Osteoblast (primary cell): ENCODE measurements at regions not wholly inside any gene's neighbourhood (a gene's known extent, or its start where the extent isn't known, plus 50 kb on each side); places are given as distances from the start of the nearest gene placed in this dataset.

Experiments used
- DNase-seq: peaks from one replicate; pipeline ENCODE4 v3.0.0; 2011; ENCODE audit warnings: low spot score, mixed read lengths; ENCODE audit not compliant: insufficient read length; ENCODE audit errors: missing footprints
- H2AFZ ChIP-seq: 2 replicates; pipeline ENCODE4 v1.6.0; 2011; ENCODE audit warnings: mild to moderate bottlenecking, low read length
- H3K27ac ChIP-seq: 2 replicates; pipeline ENCODE4 v1.5.1; 2011; ENCODE audit warnings: mild to moderate bottlenecking, low read depth, low read length, moderate library complexity
- H3K27me3 ChIP-seq: 2 replicates; pipeline ENCODE4 v1.6.0; 2012; ENCODE audit warnings: mild to moderate bottlenecking, control low read depth, inconsistent platforms, low read length, moderate library complexity; ENCODE audit not compliant: insufficient read depth
- H3K36me3 ChIP-seq: 2 replicates; pipeline ENCODE4 v1.5.1; 2011; ENCODE audit warnings: mild to moderate bottlenecking, low read length, control low read depth, moderate library complexity; ENCODE audit not compliant: insufficient read depth
- H3K4me1 ChIP-seq: 2 replicates; pipeline ENCODE4 v1.5.1; 2011; ENCODE audit warnings: mild to moderate bottlenecking, low read length, control low read depth, moderate library complexity; ENCODE audit not compliant: insufficient read depth
- H3K4me2 ChIP-seq: 2 replicates; pipeline ENCODE4 v1.6.0; 2011; ENCODE audit warnings: mild to moderate bottlenecking, low read length; ENCODE audit not compliant: insufficient read depth
- H3K4me3 ChIP-seq: fragments of 200-600 bp; sonication (generic); 3 replicates; pipeline ENCODE4 v1.5.1; 2012; ENCODE audit warnings: mild to moderate bottlenecking, low read length, inconsistent platforms; ENCODE audit not compliant: insufficient read depth
- H3K79me2 ChIP-seq: 2 replicates; pipeline ENCODE4 v1.6.0; 2012; ENCODE audit warnings: mild to moderate bottlenecking, low read length, control low read depth, inconsistent platforms; ENCODE audit not compliant: insufficient read depth
- H3K9me3 ChIP-seq: 2 replicates; pipeline ENCODE4 v1.5.1; 2011; ENCODE audit warnings: low read depth, low read length, control low read depth
- H4K20me1 ChIP-seq: 2 replicates; pipeline ENCODE4 v1.6.0; 2012; ENCODE audit warnings: mild to moderate bottlenecking, low read length, control low read depth; ENCODE audit not compliant: insufficient read depth
- CTCF ChIP-seq: IDR thresholded peaks from 2 replicates; pipeline ENCODE4 v1.5.1; 2011; ENCODE audit warnings: mild to moderate bottlenecking, low read depth, low read length, moderate library complexity; ENCODE audit errors: extremely low read depth

DNA sequence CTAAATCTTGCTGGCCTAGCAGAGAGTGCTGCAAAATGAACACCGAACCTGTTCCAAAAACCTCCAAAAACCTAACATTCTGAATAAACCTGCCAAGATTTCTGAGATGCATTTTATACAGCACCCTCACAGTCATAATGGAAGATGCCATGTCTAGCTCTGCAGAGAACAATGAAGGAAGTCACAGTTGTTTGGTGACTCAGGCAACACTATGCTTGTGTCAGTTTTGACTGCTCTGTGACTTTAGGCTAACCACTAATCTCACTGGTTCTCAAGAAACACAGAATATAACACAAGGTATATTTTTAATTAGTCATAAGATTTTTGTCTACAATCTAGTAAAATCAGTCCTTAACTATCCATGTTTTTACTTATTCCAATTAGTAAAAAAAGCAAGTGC is 606.6 kb downstream of the TBL1XR1 start:
- H3K4me2 ChIP-seq = no peak overlapping the region
- no peak overlapping the region for H2AFZ ChIP-seq
- DNase-seq = no peak
- no peaks in the 10 kb centered on the region for H3K9me3 ChIP-seq
- no peaks in the 10 kb centered on the region for H3K27me3 ChIP-seq
- H3K79me2 ChIP-seq = no peaks in the 10 kb centered on the region
- no peak for TF ChIP-seq CTCF
- no peak overlapping the region for H3K27ac ChIP-seq
- no peak overlapping the region for H3K4me3 ChIP-seq
- no peaks in the 10 kb centered on the region for H4K20me1 ChIP-seq
- no peaks in the 10 kb centered on the region for H3K36me3 ChIP-seq
- H3K4me1 ChIP-seq = no peaks in the 10 kb centered on the region

DNA sequence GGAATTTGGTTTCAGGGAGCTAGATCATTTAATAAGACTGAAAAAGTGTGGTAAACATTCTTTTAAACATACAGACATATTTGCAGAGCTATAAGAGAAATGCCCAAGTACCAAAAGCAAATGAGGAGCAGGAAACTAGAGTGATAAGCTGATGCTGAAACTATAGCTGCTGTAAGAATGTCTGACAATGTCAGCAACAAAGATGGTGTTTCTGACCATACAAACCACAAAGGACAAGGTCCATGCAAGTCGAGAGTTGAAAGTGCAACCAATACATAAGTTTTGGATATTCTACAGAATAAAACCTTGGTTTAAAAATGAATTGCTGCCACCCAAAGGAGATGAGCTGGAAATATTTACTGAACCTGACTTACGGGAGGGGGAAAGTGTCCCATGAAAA is 610.2 kb downstream of the TBL1XR1 start:
- H3K9me3 ChIP-seq = no peaks in the 10 kb centered on the region

DNA sequence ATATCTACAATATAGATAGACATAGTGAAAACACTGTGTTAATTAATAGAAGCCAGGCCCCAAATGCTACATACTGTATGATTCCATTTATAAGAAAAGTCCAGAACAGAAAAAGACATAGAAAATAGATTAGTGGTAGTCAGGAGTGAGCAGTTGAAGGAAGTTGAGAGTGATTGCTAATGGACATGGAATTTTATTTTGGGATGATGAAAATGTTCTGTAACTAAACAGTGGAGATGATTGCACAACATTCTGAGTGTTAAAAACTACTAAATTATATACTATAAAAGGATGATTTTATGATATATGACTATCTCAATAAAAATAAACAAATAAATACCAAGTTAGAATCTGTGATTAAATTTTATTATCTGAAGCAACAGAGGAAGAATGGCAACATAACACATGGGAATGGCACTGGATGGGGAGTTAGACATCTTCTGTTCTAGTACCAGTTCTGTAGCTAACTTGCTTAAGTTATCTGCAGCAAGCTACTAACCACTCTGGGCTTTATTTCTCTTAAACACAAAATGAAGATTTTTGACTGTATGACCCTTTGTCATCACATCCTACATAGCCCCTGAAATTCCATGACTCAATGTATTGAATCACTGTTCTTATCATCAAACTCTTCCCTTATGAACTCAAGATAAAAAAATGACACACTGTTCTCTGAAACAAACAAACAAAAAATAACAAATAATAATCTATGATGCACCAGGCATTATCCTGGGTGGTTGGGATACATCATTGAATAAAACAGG is 612.7 kb downstream of the TBL1XR1 start:
- H3K4me1 ChIP-seq = peaks cover 7% of the 10 kb centered on the region
- TF ChIP-seq CTCF = no peak
- no peaks in the 10 kb centered on the region for H4K20me1 ChIP-seq
- DNase-seq = no peak
- no peak overlapping the region for H3K4me2 ChIP-seq
- H3K27ac ChIP-seq = no peak overlapping the region
- no peaks in the 10 kb centered on the region for H3K9me3 ChIP-seq
- no peak overlapping the region for H2AFZ ChIP-seq
- no peaks in the 10 kb centered on the region for H3K79me2 ChIP-seq
- no peaks in the 10 kb centered on the region for H3K27me3 ChIP-seq
- no peak overlapping the region for H3K4me3 ChIP-seq
- H3K36me3 ChIP-seq = no peaks in the 10 kb centered on the region

More for the DNA sequence above, 610.2 kb downstream of the TBL1XR1 start:
- H3K36me3 ChIP-seq = no peaks in the 10 kb centered on the region
- no peaks in the 10 kb centered on the region for H3K79me2 ChIP-seq
- no peak for DNase-seq
- peaks cover 7% of the 10 kb centered on the region for H3K4me1 ChIP-seq
- no peaks in the 10 kb centered on the region for H3K27me3 ChIP-seq
- H3K27ac ChIP-seq = no peak overlapping the region
- TF ChIP-seq CTCF = no peak
- no peaks in the 10 kb centered on the region for H4K20me1 ChIP-seq
- H2AFZ ChIP-seq = no peak overlapping the region
- H3K4me2 ChIP-seq = no peak overlapping the region
- H3K4me3 ChIP-seq = no peak overlapping the region

DNA sequence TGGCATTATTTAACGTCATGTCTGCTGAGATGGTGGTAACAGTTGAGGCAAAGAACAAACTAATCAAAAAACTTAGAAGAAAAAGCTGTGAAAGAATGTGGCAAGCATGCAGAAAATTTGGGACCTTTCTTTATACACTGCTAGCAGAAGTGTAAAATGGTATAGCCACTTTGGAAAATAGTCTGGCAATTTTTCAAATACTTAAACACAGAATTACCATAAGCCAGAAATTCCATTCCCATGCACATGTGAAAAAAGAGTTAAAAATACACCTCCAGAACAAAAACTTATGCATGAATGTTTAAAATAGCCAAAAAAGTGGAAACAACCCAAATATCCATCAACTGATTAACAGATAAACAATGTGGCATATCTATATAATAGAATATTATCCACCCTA is 613.3 kb downstream of the TBL1XR1 start:
- Histone ChIP-seq H2AFZ (no peak overlapping the region), H4K20me1 (no peaks in the 10 kb centered on the region), H3K4me3 (no peak overlapping the region), H3K4me1 (peaks cover 7% of the 10 kb centered on the region), H3K79me2 (no peaks in the 10 kb centered on the region), H3K9me3 (no peaks in the 10 kb centered on the region), H3K4me2 (no peak overlapping the region), H3K27me3 (no peaks in the 10 kb centered on the region), H3K27ac (no peak overlapping the region), H3K36me3 (no peaks in the 10 kb centered on the region)
- no peak for TF ChIP-seq CTCF
- DNase-seq = no peak
